C4-2B (cell line): ENCODE measurements at regions not wholly inside any gene's neighbourhood (a gene's known extent, or its start where the extent isn't known, plus 50 kb on each side); places are given as distances from the start of the nearest gene placed in this dataset.

Source experiments
- H3K27ac ChIP-seq: fragments of 450-650 bp; 2 replicates; pipeline ENCODE4 v1.5.1; 2017
- CTCF ChIP-seq: fragments of 450-650 bp; conservative IDR thresholded peaks from 2 replicates; pipeline ENCODE4 v1.5.1; 2017; ENCODE audit warnings: mild to moderate bottlenecking
- ZFX ChIP-seq: fragments of 450-650 bp; IDR thresholded peaks from 2 replicates; pipeline ENCODE4 v1.6.1; 2017

- no peak overlapping the region for H3K27ac ChIP-seq
- no peak for TF ChIP-seq CTCF
- no peak for TF ChIP-seq ZFX
These were observed 96.4 kb upstream of the CACNA2D1 start for GRCh38 chr7:82539969-82540368.

- H3K27ac ChIP-seq: no peak overlapping the region
- TF ChIP-seq ZFX (no peak), CTCF (no peak)
These were observed 91.1 kb upstream of the CACNA2D1 start for GRCh38 chr7:82534684-82535083.

- no peak overlapping the region for H3K27ac ChIP-seq
- TF ChIP-seq ZFX (no peak), CTCF (no peak)
These were observed 86.8 kb upstream of the CACNA2D1 start for GRCh38 chr7:82530361-82530760.

- H3K27ac ChIP-seq: no peak overlapping the region
- TF ChIP-seq CTCF: no peak
- TF ChIP-seq ZFX: no peak
These were observed 85.2 kb upstream of the CACNA2D1 start for GRCh38 chr7:82528577-82529310.

- TF ChIP-seq ZFX (no peak), CTCF (no peak)
- H3K27ac ChIP-seq: no peak overlapping the region
These were observed 84.3 kb upstream of the CACNA2D1 start for GRCh38 chr7:82527851-82528250.

- TF ChIP-seq ZFX: no peak
- TF ChIP-seq CTCF: no peak
- H3K27ac ChIP-seq: no peak overlapping the region
These were observed 78.4 kb upstream of the CACNA2D1 start for GRCh38 chr7:82521906-82522445.

- no peak overlapping the region for H3K27ac ChIP-seq
- TF ChIP-seq CTCF (no peak), ZFX (no peak)
These were observed 73.5 kb upstream of the CACNA2D1 start for GRCh38 chr7:82517050-82517449.
